ENCODE measurements at regions not wholly inside any gene's neighbourhood (a gene's known extent, or its start where the extent isn't known, plus 50 kb on each side); places are given as distances from the start of the nearest gene placed in this dataset.
"Not testable (repeated sequence)": the region's sequence is repeated elsewhere in the genome, so short reads cannot be mapped to it uniquely, and the experiment has no call there.

DNA sequence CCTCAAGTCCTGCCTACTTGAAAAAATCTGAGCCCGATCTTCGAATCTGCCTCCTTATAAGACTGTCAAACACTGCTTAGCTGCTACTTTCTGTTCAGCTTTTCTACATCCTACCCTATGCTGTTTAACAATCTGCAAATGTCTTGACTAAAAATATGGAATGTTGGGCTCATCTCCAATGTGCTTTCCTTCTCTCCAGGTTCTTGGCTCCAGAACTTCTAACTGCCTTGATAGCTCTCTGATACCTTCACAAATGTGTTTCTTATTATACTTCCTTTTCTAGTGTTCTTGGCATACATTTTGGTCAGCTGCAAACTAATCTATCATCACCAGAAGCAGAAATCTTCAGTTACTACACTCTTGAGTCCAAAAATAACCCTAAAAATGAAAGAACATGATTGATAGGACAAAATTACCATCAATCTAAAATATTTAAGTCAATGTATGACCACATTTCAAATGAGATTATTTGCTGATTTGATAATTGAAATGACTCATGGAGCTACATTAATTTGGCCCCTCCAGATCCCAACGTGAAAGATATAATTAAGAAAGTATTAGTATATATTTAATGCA, 372.3 kb upstream of the MON1B start:
- no peak for ATAC-seq

- ATAC-seq, result no peak
Measured at GRCh38 chr16:76819226-76819916, 371.6 kb upstream of the MON1B start.

DNA sequence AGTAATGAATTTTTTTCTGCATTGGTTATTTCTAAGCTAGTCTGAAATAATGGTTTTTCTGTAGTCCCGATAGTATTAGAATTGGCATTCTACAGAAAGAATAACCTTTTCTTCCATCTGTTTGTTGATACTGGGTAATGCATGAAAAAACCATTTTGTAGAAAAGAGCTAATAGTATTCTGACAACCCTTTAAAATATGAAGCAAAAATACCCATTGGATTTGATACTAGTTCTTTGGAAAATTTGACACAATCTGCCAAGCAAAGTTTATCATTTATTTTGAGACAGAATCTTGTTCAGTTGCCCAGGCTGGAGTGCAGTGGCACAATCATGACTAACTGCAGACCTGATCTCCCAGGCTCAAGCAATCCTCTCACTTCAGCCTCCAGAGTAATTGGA, 366.8 kb upstream of the MON1B start:
- ATAC-seq, result no peak

GRCh38 chr16:76824791-76825190, 366.2 kb upstream of the MON1B start:
- no peak for ATAC-seq

DNA sequence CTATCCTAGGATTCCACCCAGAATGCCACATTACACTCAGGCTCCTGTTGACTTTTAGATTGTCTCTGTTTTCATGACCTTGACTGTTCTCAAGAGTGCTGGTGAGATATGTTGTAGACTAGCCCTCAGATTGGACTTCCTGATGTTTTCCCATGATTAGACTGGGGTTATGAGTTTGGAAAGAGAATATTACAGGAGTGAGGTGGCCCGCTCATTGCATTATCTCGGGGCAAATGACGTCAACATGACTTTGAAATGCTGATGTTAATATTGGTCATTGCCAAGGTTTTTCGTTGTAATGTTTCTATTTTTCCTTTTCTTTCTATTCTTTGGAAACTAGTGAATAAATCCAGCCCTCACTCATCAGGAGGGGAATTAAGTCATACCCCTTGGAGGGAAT, 355.7 kb upstream of the MON1B start:
- ATAC-seq, result no peak

DNA sequence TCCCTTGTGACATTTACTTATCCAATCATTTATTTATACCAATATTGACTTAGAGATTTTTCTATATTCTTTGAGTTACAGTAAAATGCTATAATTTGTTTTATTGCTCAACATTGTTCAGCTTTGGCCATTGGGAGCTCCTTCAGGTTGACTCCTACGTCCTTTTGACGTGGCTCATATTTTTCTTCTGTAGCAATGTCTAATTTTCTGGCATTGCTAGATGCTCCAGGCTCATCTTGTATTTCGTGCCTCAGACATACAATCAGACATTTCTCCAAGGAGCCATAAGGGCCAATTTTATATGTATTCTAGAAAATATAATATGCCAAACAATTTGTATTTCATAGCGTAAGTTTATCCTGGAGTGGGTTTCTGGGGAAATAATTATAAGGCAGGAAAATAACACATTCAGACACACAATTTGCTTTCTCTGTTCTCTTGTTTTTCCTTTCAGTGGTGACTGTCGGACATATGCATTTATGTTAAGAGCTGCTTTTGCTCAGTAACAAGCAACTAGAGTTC, 355.1 kb upstream of the MON1B start:
- ATAC-seq, result no peak

DNA sequence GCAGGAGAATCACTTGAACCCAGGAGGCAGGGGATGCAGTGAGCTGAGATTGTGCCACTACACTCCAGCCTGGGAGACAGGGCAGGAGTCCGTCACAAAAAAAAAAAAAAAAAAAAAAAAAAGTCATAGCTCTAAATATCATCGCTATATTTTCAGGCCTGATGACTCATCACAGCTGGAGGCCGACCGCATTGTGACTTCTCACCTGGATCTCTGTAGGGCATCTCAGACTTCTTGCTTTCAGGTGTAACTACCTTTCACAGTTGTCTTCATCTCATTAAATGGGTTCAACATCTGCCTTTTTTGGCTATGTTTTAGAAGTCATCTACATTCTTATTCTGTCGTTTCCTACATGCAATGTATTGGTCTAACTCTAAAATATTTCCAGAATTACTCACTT, 353.1 kb upstream of the MON1B start:
- ATAC-seq, result no peak

DNA sequence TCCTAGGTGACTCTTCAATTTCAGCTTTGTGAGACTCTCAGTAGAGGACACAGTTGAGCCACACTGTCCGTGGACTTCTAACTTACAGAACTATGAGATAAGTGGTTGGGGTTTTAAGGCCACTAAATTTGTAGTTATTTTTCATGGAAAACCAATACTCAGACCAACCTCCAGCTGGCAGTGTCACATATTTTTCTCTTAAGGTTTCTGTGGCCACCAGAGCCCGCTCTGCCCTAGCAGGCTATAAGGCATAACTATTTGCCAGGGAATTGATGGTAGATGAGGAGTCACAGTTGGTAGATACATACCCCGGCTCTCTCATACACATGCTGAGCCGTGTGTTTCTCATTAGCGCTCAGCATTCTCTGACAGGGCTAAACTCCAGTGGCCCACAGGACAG, 336.8 kb upstream of the MON1B start:
- ATAC-seq, result no peak

DNA sequence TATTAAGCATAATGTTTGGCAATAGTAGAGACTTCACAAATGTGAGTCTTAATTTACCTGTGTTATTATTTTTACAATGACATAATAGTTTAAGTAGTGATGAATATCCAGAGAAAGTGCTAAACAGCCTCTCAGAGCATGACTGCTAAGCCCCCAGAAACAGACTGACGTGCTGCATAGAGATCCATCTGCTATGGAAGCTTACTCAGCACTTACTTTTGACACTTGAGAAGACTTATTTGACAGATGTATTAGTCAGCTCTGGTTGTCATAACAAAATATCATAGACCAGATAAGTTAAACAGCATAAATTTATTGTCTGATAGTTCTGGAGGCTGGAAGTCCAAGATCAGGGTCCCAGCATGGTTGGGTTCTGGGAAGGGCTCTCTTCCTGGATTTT, 334.9 kb upstream of the MON1B start:
- ATAC-seq, result no peak

- ATAC-seq, result no peak
Measured at GRCh38 chr16:76857402-76857801, 333.6 kb upstream of the MON1B start.

- no peak for ATAC-seq
Measured at GRCh38 chr16:76862901-76863300, 328.1 kb upstream of the MON1B start.

GRCh38 chr16:76866994-76867393, 324.0 kb upstream of the MON1B start:
- no peak for ATAC-seq

GRCh38 chr16:76875898-76876297, 315.1 kb upstream of the MON1B start:
- no peak for ATAC-seq

- no peak for ATAC-seq
Measured at GRCh38 chr16:76879420-76879819, 311.6 kb upstream of the MON1B start.

DNA sequence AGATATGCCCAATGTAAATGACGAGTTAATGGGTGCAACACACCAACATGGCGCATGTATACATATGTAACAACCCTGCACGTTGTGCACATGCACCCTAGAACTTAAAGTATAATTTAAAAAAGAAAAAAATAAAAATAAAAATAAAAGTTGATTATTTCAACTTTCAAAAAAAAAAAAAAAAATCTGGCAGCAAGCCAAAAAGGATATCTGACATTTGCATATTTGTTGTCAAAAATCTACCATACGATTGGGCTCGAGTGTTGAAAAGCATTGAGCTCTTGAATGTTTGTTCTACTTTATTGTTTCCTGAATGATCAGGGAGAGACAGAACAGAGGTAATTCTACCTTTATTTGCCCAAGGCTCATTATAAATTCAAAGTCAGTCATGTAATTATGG, 310.5 kb upstream of the MON1B start:
- ATAC-seq, result not testable (repeated sequence)

- no peak for ATAC-seq
Measured at GRCh38 chr16:76882105-76882504, 308.9 kb upstream of the MON1B start.

DNA sequence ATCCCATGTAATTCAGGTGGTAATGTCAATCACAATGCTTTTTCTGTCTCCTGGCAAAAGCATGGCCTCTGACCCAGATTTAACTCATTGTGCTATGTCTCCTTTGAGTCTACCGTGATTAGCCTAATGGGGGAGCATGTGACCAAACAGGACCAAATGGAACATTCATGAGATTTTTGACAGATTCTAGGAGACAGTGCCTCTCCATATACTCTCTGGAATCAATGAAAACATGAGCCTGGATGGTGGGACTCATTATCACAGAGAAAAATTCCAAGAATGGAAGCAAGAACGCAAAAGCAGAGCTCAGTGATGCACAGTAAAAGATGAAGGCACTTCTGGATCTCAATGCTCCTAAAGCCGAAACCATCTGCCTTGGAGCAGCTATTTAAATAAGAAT, 307.9 kb upstream of the MON1B start:
- no peak for ATAC-seq

DNA sequence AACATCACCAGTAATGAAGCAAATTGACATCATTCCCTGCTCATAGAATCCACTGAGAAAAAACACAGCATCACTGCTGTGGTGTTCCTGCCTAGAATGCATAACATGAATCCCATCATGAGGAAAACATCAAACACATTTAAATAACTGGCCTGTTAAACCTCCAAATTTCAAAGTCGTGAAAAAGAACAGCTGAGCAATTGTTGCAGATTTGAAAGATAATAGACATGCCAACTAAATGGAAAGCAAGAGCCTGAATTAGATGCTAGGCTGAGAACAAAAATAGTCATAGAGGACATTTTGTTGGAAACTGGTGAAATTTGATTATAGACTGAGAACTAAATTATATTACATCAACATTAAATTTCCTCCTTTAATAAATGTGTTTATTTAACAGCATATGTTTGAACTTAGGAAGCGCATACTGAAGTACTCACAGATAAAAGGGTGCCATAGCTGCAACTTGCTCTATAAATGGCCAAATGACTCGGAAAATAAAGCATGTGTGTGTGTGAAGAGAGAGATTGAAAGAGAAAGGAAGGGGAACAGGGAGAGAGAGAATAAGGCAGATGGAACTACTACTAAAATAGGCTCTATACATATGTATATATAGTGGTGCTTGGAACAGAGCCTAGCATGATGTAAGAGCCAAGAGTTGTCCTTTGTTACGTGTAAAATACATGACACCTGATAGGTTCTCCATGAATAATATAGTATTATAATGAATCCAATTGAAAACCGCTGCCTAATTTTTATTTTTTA, 305.0 kb upstream of the MON1B start:
- no peak for ATAC-seq

DNA sequence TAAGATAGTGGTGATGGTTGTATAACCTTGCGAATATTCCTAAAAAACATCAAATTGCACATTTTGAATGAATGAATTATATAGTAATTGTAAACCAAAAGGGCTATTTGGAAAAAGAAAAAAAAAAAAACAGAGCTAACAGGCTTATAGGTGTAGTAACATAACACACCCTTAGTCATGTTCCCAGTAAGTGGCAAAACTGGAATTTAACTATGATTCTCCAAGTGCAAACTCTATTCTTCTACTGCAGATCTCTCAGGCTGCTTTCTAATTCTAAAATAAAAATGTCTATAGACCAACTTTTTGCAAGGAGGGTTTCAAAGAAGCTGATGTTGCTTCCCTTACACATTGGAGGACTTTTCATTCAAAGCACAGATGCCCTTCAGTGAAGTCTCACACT, 293.2 kb upstream of the MON1B start:
- no peak for ATAC-seq

DNA sequence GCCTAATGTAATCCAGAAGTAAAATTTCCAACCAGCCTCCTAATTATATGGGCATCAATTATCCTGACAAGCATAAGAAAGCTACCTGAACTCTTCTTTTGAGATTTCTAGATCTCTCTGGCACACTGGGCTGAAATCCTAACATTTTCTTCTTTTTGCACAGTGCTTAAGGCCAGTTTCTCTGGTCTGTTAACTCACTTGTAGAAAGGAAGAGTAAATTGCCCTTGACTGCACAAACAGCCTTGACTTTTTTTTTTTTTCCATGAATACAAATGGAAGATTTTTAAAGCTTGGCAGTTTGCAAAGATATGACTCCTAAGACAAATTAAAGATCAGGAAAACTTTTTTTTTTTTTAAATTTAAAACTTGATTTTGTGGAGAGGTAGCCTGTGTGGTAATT, 291.2 kb upstream of the MON1B start:
- ATAC-seq, result no peak

GRCh38 chr16:76900285-76901263, 290.4 kb upstream of the MON1B start:
- ATAC-seq, result no peak

DNA sequence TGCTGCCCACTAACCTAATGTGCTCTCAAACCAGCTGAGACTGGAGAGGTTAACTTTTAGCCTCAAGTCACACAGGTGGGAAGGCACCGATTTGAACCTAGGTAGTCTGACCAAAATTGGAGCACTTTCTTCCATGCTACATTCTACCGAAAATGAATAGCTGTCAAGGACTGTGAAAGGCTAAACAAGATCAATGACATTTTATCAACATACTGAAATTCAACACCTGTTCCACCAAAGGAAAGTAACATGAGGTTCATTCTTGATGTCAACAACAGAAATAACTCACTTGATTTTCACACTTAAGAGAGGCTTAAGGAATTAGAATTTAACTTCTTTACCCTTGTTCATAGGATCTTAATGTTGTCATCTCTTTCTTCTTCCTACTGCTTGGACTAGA, 284.4 kb upstream of the MON1B start:
- no peak for ATAC-seq

DNA sequence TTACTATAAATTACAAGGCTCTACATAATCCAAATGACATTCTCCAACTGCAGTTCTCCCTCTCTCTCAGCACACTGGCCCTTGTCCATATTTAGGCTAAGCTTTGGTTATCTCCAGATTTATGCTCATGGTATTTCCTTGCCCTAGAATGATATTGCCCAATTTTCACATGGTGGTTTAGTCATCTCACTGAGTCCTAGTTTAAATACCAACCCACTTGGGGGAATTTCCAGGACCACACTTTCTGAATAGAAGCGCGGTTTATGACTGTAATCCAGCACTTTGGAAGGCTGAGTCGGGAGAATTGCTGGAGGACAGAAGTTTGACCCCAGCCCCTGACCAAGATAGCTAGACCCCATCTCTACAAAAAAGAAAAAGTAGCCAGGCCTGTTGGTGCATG, 280.1 kb upstream of the MON1B start:
- no peak for ATAC-seq

All from activated CD4-positive, CD25-positive, alpha-beta regulatory T cell treated with anti-CD3 and anti-CD28 coated beads, Interleukin-2, amount 50 U/mL, for 24 hours (primary cell).